GM06990 (cell line): ENCODE measurements at regions not wholly inside any gene's neighbourhood (a gene's known extent, or its start where the extent isn't known, plus 50 kb on each side); places are given as distances from the start of the nearest gene placed in this dataset.
"Not testable (repeated sequence)": the region's sequence is repeated elsewhere in the genome, so short reads cannot be mapped to it uniquely, and the experiment has no call there.

Source experiments
- DNase-seq: peaks from one replicate; pipeline ENCODE4 v3.0.0-alpha.2; 2011; ENCODE audit not compliant: insufficient read length; ENCODE audit errors: extremely low read depth
- H3K27me3 ChIP-seq: replicated peaks from 2 replicates; pipeline ENCODE4 v1.6.0; 2011; ENCODE audit warnings: low read length; ENCODE audit not compliant: control insufficient read depth, insufficient read depth
- H3K36me3 ChIP-seq: 2 replicates; pipeline ENCODE4 v1.5.1; 2011; ENCODE audit warnings: low read length; ENCODE audit not compliant: control insufficient read depth, insufficient read depth
- H3K4me3 ChIP-seq: replicated peaks from 2 replicates; pipeline ENCODE4 v1.5.1; 2011; ENCODE audit warnings: low read depth, mild to moderate bottlenecking, control low read depth, low read length
- CTCF ChIP-seq: IDR thresholded peaks from 2 replicates; pipeline ENCODE4 v1.5.1; 2011; ENCODE audit warnings: low read length, control low read depth, mild to moderate bottlenecking, inconsistent platforms; ENCODE audit not compliant: insufficient read depth, poor library complexity, severe bottlenecking

DNA sequence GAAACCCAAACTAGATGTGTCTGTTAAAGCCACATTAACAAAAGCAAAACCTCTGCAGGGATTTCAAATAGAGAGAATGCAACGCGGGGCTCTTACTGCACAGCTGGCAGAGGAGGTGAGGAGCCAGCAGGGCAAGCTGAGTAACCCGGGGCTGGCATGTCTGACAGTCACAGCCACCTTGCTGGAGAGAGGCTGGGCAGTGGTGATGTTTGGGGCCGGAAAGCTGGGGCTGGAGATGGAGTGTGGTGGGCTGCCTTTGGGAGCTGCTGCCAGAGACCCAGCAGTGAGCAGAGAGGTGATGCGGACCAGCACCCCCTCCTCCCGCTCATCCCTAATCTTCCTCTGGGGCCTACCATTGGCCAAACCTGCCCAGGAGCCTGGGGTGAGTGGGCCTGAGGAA is 204.5 kb upstream of the ARL4C start:
- no peak overlapping the region for H3K4me3 ChIP-seq
- no peak for DNase-seq
- no peak for TF ChIP-seq CTCF
- no peaks in the 10 kb centered on the region for H3K36me3 ChIP-seq
- no peaks in the 10 kb centered on the region for H3K27me3 ChIP-seq

- no peak for TF ChIP-seq CTCF
- no peak for DNase-seq
- H3K27me3 ChIP-seq, result no peaks in the 10 kb centered on the region
- no peak overlapping the region for H3K4me3 ChIP-seq
- no peaks in the 10 kb centered on the region for H3K36me3 ChIP-seq
Measured at GRCh38 chr2:234699456-234699855, 202.6 kb upstream of the ARL4C start.

DNA sequence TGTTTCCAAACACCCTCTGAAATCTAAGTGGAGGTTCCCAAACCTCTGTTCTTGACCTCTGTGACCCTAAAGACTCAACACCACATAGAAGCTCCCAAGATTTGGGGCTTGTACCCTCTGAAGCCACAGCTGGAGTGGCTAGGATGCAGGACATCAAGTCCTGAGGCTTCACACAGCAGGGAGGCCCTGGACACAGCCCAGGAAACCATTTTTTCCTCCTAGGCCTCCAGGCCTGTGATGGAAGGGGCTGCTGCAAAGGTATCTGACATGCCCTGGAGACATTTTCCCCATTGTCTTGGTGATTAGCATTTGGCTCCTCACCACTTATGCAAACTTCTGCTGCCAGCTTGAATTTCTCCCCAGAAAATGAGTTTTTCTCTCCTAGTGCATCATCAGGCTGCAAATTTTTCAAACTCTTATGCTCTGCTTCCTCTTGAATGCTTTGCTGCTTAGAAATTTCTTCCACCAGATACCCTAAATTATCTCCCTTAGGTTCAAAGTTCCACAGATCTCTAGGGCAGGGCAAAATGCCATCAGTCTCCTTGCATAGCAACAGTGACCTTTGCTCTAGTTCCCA is 200.5 kb upstream of the ARL4C start:
- not testable (repeated sequence) for H3K4me3 ChIP-seq, H3K27me3 ChIP-seq, H3K36me3 ChIP-seq, DNase-seq

DNA sequence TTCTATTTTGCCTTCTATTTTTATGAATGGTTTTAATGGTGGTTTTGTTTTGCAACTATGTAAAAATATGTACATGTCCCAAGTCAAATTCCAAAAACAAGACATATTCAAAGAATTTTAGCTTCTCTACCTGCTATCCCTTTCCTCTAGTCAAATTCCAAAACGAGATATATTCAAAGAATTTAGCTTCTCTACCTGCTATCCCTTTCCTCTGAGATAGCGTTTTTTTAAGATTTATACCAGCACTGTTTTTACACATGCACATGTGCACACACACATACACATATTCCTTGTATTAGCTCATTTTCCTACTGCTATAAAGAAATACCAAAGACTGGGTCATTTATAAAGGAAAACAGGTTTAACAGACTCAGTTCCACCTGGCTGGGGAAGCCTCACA is 199.1 kb upstream of the ARL4C start:
- Histone ChIP-seq H3K36me3 (no peaks in the 10 kb centered on the region), H3K27me3 (no peaks in the 10 kb centered on the region), H3K4me3 (no peak overlapping the region)
- no peak for TF ChIP-seq CTCF
- DNase-seq, result no peak

DNA sequence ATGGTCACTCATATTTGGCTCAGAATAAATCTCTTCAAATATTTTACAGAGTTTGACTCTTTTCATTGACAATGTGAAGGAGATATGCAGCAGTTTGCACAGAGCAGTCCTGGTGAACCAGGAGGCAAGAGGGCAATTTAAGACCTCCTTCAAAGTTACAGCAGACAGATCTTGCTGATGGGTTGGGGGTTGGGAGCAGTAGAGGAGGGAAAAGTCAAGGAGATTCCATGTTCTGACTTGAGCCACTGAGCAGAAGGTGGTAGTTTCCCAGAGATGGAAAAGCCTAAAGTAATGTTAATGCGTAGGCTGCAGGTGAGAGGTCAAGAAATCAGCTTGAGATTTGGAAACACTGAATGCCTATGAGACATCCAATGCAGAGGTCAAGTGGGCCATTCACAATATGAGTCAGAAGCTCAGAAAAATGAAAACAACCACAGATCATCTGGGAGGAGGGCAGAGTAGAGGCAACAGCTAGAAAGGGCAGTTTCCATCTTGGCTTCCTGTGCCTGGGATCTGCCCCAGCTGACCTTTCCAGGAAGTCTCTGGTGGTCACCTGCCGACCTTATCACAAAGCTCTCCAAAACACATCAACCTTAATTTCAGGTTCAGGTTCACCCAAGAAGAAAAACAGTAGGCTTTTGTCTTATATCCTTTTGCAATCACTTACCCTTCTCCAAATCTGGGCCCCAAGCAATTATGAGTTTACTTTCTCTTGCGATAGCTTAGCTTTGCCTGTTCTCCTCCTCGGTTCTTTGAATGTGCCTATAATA is 197.5 kb upstream of the ARL4C start:
- H3K36me3 ChIP-seq, result no peaks in the 10 kb centered on the region
- no peak for TF ChIP-seq CTCF
- H3K4me3 ChIP-seq, result no peak overlapping the region
- DNase-seq, result no peak
- H3K27me3 ChIP-seq, result no peaks in the 10 kb centered on the region

DNA sequence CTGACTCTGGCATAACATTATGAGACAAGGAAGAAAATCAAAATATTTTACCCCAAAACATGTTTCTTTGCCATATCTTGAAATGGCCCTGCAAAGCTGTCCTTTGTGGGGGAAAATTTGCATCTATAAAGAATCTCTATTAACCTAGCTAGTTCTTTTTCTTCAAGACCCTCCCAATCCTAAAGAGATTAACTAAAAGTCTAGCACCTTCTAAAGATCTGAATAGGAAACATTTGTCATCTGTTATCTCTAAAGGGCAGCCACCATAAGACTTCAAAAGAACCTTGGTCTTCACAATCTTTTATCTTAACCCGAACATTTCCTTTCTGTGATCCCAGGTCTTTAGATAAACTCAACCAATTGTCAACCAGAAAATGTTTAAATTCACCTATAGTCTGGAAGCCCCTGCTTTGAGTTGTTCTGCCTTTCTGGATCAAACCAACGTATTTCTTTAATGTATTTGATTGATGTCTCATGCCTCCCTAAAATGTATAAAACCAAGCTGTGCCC is 196.9 kb upstream of the ARL4C start:
- not testable (repeated sequence) for DNase-seq, H3K27me3 ChIP-seq, H3K4me3 ChIP-seq, H3K36me3 ChIP-seq

DNA sequence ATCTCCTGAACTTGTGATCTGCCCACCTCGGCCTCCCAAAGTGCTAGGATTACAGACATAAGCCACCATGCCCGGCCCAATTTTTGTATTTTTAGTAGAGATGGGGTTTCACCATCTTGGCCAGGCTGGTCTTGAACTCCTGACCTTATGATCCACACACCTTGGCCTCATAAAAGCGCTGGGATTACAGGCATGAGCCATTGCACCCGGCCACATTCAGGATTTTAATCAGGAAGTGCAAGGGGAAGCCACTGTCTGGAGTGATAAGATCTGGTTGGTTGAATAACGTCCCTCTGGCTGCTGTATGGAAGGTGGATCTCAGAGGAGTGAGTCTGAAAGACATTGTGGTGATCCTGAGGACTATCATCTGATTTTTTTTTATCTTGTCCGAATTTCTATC is 196.3 kb upstream of the ARL4C start:
- H3K27me3 ChIP-seq, H3K4me3 ChIP-seq, DNase-seq, H3K36me3 ChIP-seq: not testable (repeated sequence)
